ENCODE measurements at regions not wholly inside any gene's neighbourhood (a gene's known extent, or its start where the extent isn't known, plus 50 kb on each side); places are given as distances from the start of the nearest gene placed in this dataset.

DNA sequence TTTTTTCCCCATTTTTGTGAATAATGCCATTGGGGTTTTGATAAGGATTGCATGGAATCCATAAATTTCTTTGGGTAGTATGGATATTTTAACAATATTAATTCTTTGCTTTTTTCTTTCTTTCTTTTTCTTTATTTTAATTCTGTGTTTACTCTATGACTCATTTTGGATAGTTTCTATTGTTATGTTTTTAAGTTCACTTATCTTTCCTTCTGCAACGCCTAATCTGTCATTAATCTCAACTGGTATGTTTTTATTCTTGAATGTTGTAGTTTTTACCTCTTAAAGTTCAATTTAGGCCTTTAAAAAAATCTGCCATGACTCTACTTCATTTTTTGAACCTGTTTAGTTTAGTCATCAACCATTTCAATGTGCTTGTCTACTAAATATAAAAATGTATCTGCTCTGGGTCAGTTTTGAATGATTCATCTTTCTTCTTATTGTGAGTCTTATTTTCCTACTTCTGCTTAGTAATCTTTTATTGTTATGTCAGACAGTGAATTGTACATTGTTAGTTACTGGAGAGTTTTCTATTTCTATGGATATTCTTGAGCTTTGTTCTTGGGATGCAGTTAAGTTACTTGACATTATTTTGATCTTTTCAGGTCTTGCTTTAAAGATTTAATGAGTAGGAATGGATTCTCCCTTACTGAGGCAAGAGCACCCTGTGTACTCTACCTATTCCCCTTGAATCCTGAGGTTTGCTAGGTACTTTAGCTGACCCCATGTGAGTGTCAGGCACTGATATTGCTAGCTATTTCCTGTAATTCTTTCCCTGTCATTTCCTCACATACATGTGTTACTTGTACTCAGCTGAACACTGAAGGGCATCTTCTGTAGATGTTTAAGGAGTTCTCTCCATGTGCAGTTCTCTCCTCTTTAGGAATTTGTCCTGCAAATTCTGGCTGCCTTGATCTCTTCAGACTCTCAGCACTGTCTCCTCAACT is 104.2 kb downstream of the TFAP2B start:
- no peak for DNase-seq (ENCODE audit: low spot score)

DNA sequence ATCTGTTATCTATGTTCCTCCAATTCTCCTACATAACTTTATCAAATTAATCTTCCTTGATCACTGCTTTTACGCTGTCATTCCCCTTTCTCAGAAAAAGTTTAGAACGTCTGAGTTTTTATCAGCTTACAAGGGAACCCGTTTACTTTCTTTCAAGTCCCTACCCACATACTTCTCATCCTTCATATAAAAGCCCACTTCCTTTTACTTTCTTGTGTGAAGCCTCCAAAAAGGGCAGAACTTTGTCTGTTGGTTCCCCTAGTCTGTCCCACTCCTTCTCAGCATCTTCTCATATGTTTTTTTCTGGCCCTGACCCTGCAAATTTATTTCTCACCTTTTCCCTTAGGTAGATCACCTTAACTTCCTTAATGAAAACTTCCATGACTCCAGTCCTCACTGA is 106.1 kb downstream of the TFAP2B start:
- TF ChIP-seq, protein P1, sequence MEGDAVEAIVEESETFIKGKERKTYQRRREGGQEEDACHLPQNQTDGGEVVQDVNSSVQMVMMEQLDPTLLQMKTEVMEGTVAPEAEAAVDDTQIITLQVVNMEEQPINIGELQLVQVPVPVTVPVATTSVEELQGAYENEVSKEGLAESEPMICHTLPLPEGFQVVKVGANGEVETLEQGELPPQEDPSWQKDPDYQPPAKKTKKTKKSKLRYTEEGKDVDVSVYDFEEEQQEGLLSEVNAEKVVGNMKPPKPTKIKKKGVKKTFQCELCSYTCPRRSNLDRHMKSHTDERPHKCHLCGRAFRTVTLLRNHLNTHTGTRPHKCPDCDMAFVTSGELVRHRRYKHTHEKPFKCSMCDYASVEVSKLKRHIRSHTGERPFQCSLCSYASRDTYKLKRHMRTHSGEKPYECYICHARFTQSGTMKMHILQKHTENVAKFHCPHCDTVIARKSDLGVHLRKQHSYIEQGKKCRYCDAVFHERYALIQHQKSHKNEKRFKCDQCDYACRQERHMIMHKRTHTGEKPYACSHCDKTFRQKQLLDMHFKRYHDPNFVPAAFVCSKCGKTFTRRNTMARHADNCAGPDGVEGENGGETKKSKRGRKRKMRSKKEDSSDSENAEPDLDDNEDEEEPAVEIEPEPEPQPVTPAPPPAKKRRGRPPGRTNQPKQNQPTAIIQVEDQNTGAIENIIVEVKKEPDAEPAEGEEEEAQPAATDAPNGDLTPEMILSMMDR (IDR thresholded peaks at IDR 0.05; ENCODE audit: borderline replicate concordance, control extremely low read depth, extremely low read depth, insufficient read depth, missing control alignments) = no peak
- no peak for DNase-seq (ENCODE audit: low spot score)
- in situ Hi-C loops (cut with MboI; ENCODE audit: low sequenced_read_pairs, unreplicated experiment) = no loop called here

More for the DNA sequence above, 104.2 kb downstream of the TFAP2B start:
- TF ChIP-seq, protein P1 (IDR thresholded peaks at IDR 0.05; ENCODE audit: borderline replicate concordance, control extremely low read depth, extremely low read depth, insufficient read depth, missing control alignments) = no peak
- in situ Hi-C loops (cut with MboI; ENCODE audit: low sequenced_read_pairs, unreplicated experiment) = no loop called here

DNA sequence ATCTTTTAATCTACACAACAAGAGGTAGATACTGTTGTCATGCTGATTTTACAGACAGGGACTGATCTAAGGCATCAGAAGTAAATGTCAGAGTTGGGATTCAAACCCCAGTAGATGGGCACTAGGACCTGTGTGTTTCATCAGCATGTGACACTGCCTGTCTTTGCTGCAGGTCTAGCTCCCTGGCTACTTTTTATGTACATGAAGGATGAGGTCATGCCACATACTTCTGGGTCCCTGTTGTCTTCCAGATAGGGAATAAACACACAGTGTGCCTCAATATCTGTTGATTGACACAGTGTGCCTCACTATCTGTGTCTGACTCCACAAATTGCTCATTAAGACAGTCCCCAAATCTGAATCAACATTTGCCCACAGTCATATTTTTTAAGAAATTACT is 106.9 kb downstream of the TFAP2B start:
- TF ChIP-seq, protein P1 (IDR thresholded peaks at IDR 0.05; ENCODE audit: borderline replicate concordance, control extremely low read depth, extremely low read depth, insufficient read depth, missing control alignments) = no peak
- in situ Hi-C loops (cut with MboI; ENCODE audit: low sequenced_read_pairs, unreplicated experiment) = no loop called here
- no peak for DNase-seq (ENCODE audit: low spot score)

DNA sequence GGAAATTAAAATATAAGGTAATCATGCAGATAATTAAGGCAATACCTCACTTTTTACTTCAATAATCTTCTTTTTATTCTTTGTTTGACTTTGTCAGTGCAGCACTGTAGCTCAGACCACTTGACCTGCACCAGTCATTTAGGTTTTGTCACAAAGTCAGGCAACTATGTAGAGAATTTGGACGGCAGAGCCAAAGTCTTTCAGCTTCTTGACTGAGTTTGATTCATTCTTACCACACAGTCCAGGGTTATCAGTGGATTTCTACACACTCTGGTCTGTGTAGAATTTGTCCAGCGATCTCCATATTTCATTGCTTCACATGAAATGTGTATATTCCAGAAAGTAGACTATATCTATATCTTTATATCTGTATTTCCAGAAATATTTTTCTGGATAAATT is 107.3 kb downstream of the TFAP2B start:
- TF ChIP-seq, protein P1 (IDR thresholded peaks at IDR 0.05; ENCODE audit: borderline replicate concordance, control extremely low read depth, extremely low read depth, insufficient read depth, missing control alignments) = no peak
- no peak for DNase-seq (ENCODE audit: low spot score)
- in situ Hi-C loops (cut with MboI; ENCODE audit: low sequenced_read_pairs, unreplicated experiment) = no loop called here

DNA sequence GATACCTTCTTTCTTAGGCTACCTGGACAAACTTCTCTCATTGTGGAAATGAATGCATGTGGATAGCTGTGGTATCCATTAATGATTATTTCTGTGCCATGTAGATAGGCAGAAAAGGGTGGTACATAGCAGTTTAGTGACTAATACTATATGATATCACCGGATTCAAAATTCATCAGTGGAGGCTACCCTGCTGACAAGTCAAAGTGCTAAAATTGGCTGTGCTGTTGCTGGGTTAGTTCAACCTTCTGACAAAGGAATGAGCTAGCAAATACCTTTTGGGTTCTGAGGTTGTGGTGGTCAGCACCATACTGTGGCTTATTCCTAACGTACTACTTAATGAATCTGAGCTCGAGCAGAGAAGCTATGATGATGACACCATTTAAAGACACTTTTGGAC is 109.1 kb downstream of the TFAP2B start:
- TF ChIP-seq, protein P1 (IDR thresholded peaks at IDR 0.05; ENCODE audit: borderline replicate concordance, control extremely low read depth, extremely low read depth, insufficient read depth, missing control alignments) = no peak
- DNase-seq (ENCODE audit: low spot score) = no peak
- in situ Hi-C loops (cut with MboI; ENCODE audit: low sequenced_read_pairs, unreplicated experiment) = no loop called here

DNA sequence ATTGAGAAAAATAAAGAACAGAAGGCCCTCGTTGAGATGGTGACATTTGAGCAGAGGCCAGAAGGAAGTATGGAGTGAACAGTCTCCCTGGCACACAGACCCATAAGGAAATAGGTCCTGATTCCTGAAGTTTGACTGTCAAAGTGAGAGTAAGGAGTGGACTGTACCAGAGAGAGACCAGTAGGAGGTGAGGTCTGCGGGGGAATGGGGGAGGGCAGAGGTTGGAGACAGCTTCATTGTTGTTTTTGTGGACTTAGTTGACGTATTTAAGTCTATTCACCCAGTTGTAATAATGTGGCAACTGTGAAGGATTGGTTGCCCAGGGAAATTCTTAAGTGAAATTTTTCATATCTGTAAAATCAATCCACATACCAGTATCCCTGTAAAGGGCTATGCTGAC is 110.7 kb downstream of the TFAP2B start:
- DNase-seq (ENCODE audit: low spot score) = no peak
- TF ChIP-seq, protein P1 (IDR thresholded peaks at IDR 0.05; ENCODE audit: borderline replicate concordance, control extremely low read depth, extremely low read depth, insufficient read depth, missing control alignments) = no peak
- in situ Hi-C loops (cut with MboI; ENCODE audit: low sequenced_read_pairs, unreplicated experiment) = no loop called here

Data from GM13976 (cell line).